Activated T-cell treated with anti-CD3 and anti-CD28 coated beads, Interleukin-2, amount 50 U/mL, for 24 hours (primary cell): ENCODE measurements at regions not wholly inside any gene's neighbourhood (a gene's known extent, or its start where the extent isn't known, plus 50 kb on each side); places are given as distances from the start of the nearest gene placed in this dataset.

Experiments
- DNase-seq: peaks from one replicate; pipeline ENCODE4 v3.0.0-alpha.2; 2020
- H3K27ac Mint-ChIP-seq: 2 replicates; pipeline ENCODE4 v1.8.0; 2020; ENCODE audit warnings: mild to moderate bottlenecking, mixed read lengths
- H3K27me3 Mint-ChIP-seq: 2 replicates; pipeline ENCODE4 v1.8.0; 2020; ENCODE audit warnings: mixed read lengths
- H3K36me3 Mint-ChIP-seq: 2 replicates; pipeline ENCODE4 v1.8.0; 2020; ENCODE audit warnings: low read depth, mixed read lengths
- H3K4me1 Mint-ChIP-seq: 2 replicates; pipeline ENCODE4 v1.8.0; 2020; ENCODE audit warnings: low read depth, mixed read lengths
- H3K4me3 Mint-ChIP-seq: 2 replicates; pipeline ENCODE4 v1.8.0; 2020; ENCODE audit warnings: mild to moderate bottlenecking, moderate library complexity, mixed read lengths
- H3K9me3 Mint-ChIP-seq: 2 replicates; pipeline ENCODE4 v1.8.0; 2020; ENCODE audit warnings: mixed read lengths

- Mint-ChIP-seq H3K36me3 (no peaks in the 10 kb centered on the region), H3K4me3 (no peak overlapping the region), H3K27ac (no peak overlapping the region), H3K27me3 (peaks cover 37% of the 10 kb centered on the region), H3K4me1 (no peaks in the 10 kb centered on the region), H3K9me3 (no peaks in the 10 kb centered on the region)
- no peak for DNase-seq
These were observed 99.3 kb upstream of the NFE2L3 start for GRCh38 chr7:26052706-26053105.

- no peak for DNase-seq
- Mint-ChIP-seq H3K36me3 (no peaks in the 10 kb centered on the region), H3K27me3 (peaks cover 47% of the 10 kb centered on the region), H3K9me3 (no peaks in the 10 kb centered on the region), H3K4me1 (no peaks in the 10 kb centered on the region), H3K4me3 (no peak overlapping the region), H3K27ac (no peak overlapping the region)
These were observed 97.6 kb upstream of the NFE2L3 start for GRCh38 chr7:26054386-26054785.

- H3K9me3 Mint-ChIP-seq = no peaks in the 10 kb centered on the region
- peaks cover 42% of the 10 kb centered on the region for H3K27me3 Mint-ChIP-seq
- H3K4me1 Mint-ChIP-seq = no peaks in the 10 kb centered on the region
- no peak overlapping the region for H3K4me3 Mint-ChIP-seq
- no peak overlapping the region for H3K27ac Mint-ChIP-seq
- no peak for DNase-seq
- no peaks in the 10 kb centered on the region for H3K36me3 Mint-ChIP-seq
These were observed 96.8 kb upstream of the NFE2L3 start for GRCh38 chr7:26055241-26055640.

GRCh38 chr7:26060733-26061677, 91.0 kb upstream of the NFE2L3 start:
- Mint-ChIP-seq H3K27me3 (peaks cover 19% of the 10 kb centered on the region), H3K4me1 (peaks cover 5% of the 10 kb centered on the region), H3K4me3 (no peak overlapping the region)

GRCh38 chr7:26061678-26062603, 90.1 kb upstream of the NFE2L3 start:
- Mint-ChIP-seq H3K36me3 (no peaks in the 10 kb centered on the region), H3K4me1 (peaks cover 5% of the 10 kb centered on the region), H3K4me3 (no peak overlapping the region), H3K9me3 (no peaks in the 10 kb centered on the region), H3K27ac (no peak overlapping the region), H3K27me3 (peaks cover 19% of the 10 kb centered on the region)
- peak; percentile 78 for DNase-seq

More at GRCh38 chr7:26060733-26061677, 91.0 kb upstream of the NFE2L3 start:
- Mint-ChIP-seq H3K9me3 (no peaks in the 10 kb centered on the region), H3K27ac (no peak overlapping the region), H3K36me3 (no peaks in the 10 kb centered on the region)
- no peak for DNase-seq

- Mint-ChIP-seq H3K27ac (no peak overlapping the region), H3K4me3 (no peak overlapping the region), H3K9me3 (no peaks in the 10 kb centered on the region), H3K27me3 (peaks cover 12% of the 10 kb centered on the region), H3K36me3 (no peaks in the 10 kb centered on the region), H3K4me1 (peaks cover 5% of the 10 kb centered on the region)
- DNase-seq = no peak
These were observed 86.3 kb upstream of the NFE2L3 start for GRCh38 chr7:26065652-26066051.

GRCh38 chr7:26066736-26067135, 85.3 kb upstream of the NFE2L3 start:
- no peak overlapping the region for H3K27ac Mint-ChIP-seq
- DNase-seq = no peak
- peaks cover 11% of the 10 kb centered on the region for H3K27me3 Mint-ChIP-seq
- H3K36me3 Mint-ChIP-seq = no peaks in the 10 kb centered on the region
- no peak overlapping the region for H3K4me3 Mint-ChIP-seq
- peaks cover 1% of the 10 kb centered on the region for H3K4me1 Mint-ChIP-seq
- no peaks in the 10 kb centered on the region for H3K9me3 Mint-ChIP-seq

GRCh38 chr7:26070290-26070689, 81.7 kb upstream of the NFE2L3 start:
- no peak overlapping the region for H3K4me3 Mint-ChIP-seq
- peaks cover 2% of the 10 kb centered on the region for H3K4me1 Mint-ChIP-seq
- H3K27me3 Mint-ChIP-seq = peaks cover 14% of the 10 kb centered on the region
- H3K9me3 Mint-ChIP-seq = no peaks in the 10 kb centered on the region
- no peak overlapping the region for H3K27ac Mint-ChIP-seq
- H3K36me3 Mint-ChIP-seq = no peaks in the 10 kb centered on the region
- no peak for DNase-seq

- H3K9me3 Mint-ChIP-seq = no peaks in the 10 kb centered on the region
- no peaks in the 10 kb centered on the region for H3K36me3 Mint-ChIP-seq
- H3K27ac Mint-ChIP-seq = no peak overlapping the region
- no peak for DNase-seq
- peaks cover 2% of the 10 kb centered on the region for H3K4me1 Mint-ChIP-seq
- H3K27me3 Mint-ChIP-seq = peaks cover 17% of the 10 kb centered on the region
- no peak overlapping the region for H3K4me3 Mint-ChIP-seq
These were observed 80.2 kb upstream of the NFE2L3 start for GRCh38 chr7:26071622-26072456.

- DNase-seq = no peak
- Mint-ChIP-seq H3K9me3 (no peaks in the 10 kb centered on the region), H3K36me3 (no peaks in the 10 kb centered on the region), H3K4me3 (no peak overlapping the region), H3K27me3 (peaks cover 21% of the 10 kb centered on the region), H3K4me1 (peaks cover 2% of the 10 kb centered on the region), H3K27ac (no peak overlapping the region)
These were observed 79.0 kb upstream of the NFE2L3 start for GRCh38 chr7:26073041-26073440.

GRCh38 chr7:26074919-26075318, 77.1 kb upstream of the NFE2L3 start:
- Mint-ChIP-seq H3K9me3 (no peaks in the 10 kb centered on the region), H3K27me3 (peaks cover 37% of the 10 kb centered on the region), H3K4me3 (no peak overlapping the region), H3K36me3 (no peaks in the 10 kb centered on the region), H3K4me1 (peaks cover 10% of the 10 kb centered on the region), H3K27ac (no peak overlapping the region)
- DNase-seq = no peak

GRCh38 chr7:26076691-26077090, 75.3 kb upstream of the NFE2L3 start:
- H3K36me3 Mint-ChIP-seq = no peaks in the 10 kb centered on the region
- H3K27ac Mint-ChIP-seq = no peak overlapping the region
- peaks cover 10% of the 10 kb centered on the region for H3K4me1 Mint-ChIP-seq
- peaks cover 39% of the 10 kb centered on the region for H3K27me3 Mint-ChIP-seq
- H3K9me3 Mint-ChIP-seq = no peaks in the 10 kb centered on the region
- no peak overlapping the region for H3K4me3 Mint-ChIP-seq
- DNase-seq = no peak

GRCh38 chr7:26078437-26079336, 73.3 kb upstream of the NFE2L3 start:
- H3K36me3 Mint-ChIP-seq = no peaks in the 10 kb centered on the region
- H3K27me3 Mint-ChIP-seq = peaks cover 32% of the 10 kb centered on the region
- H3K4me3 Mint-ChIP-seq = peak overlapping the region; percentile 8
- no peak overlapping the region for H3K27ac Mint-ChIP-seq
- H3K4me1 Mint-ChIP-seq = peaks cover 8% of the 10 kb centered on the region
- peak; percentile 85 for DNase-seq
- no peaks in the 10 kb centered on the region for H3K9me3 Mint-ChIP-seq
